Skeletal muscle cell (primary cell): ENCODE measurements at regions not wholly inside any gene's neighbourhood (a gene's known extent, or its start where the extent isn't known, plus 50 kb on each side); places are given as distances from the start of the nearest gene placed in this dataset.
A peak's percentile ranks its signal among the peaks of the same experiment; 100 is the strongest.

Source experiments
- DNase-seq: peaks from one replicate; pipeline ENCODE4 v3.0.0-alpha.2; 2010; ENCODE audit warnings: low read depth
- H3K4me3 ChIP-seq: 2 replicates; pipeline ENCODE4 v1.5.1; 2011; ENCODE audit warnings: low read depth, mild to moderate bottlenecking, control low read depth, low read length, moderate library complexity

DNA sequence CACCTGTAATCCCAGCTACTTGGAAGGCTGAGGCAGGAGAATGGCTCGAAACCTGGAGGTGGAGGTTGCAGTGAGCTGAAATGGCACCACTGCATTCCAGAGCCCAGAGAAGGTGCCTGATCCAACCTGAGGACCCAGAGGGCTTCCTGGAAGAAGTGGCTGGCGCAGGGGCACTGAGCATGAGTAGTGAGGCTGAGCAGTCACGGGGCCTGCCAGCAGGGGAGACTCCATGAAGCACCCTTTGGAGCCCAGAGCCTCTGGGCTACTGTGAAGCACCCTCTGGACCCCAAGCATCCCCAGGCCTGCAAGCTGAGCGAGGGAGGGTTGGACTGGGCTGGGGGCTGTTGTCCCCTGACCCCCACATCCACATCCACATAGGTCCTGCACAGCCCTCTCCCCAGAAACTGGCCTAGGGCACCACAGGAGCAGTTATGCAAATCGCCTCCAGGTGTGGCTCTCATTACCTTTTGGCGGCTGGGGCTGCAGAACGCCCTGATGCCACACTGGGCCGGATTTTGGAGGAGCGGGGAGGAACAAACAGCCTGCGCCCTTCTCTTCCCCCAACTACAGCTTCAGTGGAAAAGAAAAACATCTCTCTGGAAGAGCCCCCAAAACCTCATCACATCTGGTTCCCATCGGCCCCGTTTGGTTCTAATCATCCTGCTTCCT lies 78.2 kb upstream of the TARDBP start:
- H3K4me3 ChIP-seq = no peak overlapping the region
- no peak for DNase-seq

DNA sequence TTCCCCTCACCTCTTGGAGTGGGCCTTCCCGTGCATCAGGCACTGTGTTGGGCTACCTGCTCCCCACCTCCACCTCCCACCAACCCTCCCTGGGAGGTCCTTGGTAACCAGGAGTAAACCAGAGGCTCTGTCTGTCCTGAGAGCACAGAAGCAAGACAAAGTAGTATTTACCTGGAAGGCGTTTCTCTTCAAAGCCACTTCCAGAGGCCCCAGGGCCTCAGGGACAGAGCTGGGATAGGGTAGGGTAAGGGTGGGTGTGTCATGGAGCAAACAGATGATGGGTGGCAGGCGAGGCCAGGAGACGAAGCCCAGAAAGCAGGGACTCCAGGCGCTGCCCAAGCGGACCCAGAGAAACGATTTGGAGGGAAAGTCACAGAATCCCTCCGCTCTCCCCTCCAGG lies 77.2 kb upstream of the TARDBP start:
- no peak for DNase-seq
- H3K4me3 ChIP-seq = no peak overlapping the region

DNA sequence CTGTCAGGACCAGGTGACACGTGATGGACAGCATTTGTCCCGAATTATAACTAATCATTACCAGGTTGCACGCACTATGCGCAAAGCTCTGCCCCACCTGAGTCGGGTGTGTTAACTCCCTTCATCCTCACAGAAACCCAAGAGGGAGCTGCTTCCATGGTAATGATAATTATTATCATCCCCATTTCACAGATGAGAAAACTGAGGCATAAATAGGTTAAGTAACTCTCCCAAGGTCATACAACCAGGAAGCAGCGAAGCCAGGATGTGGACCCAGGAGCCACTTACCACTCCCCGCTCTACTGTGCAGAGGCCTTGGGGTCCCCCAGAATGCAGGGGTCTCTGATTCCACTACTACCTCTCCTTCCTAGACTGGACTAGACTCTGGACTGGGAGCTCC lies 76.7 kb upstream of the TARDBP start:
- H3K4me3 ChIP-seq = no peak overlapping the region
- DNase-seq = no peak

DNA sequence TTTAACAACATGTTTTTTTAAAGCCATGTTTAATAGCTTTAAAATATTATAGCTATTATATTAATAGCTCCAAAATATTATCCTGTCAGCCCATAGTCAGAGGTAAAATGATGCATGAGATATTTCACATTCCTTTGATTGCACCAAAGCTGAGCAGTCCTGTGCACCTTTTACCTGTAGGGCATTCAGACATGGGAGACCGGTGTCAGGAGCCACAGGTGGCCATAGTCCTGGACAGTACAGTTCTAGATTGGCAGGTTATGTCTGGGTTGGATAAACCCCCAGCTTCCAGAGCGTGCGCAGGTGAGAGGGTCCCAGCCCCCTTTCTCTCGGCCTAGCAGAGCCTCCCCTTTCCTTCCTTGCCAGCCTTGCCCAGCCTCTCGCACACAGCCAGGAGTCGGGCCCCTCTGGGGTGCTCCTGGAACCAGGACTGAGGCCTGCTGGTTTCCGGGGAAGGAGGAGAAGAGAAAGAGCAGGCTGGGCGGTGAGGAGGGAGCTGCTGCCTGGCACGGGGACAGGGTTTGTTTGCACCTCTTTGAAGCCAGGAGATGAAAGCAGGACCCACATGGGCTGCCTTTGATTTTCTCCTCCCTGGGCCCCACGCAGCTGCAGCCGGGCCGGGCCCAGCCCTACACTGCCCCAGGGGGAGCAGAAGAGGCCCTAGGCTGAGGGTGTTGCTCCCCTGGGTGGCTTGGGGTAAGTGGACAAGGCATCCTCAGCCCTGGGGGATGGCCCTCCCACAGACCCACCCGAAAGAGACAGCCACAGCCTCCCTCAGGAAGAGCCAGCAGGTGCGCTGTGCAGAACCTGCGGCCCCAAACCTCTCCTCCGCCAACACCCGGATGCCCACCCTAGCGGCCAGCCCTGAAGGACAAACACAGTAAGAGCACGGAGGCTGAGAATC lies 75.2 kb upstream of the TARDBP start:
- H3K4me3 ChIP-seq = no peak overlapping the region

DNA sequence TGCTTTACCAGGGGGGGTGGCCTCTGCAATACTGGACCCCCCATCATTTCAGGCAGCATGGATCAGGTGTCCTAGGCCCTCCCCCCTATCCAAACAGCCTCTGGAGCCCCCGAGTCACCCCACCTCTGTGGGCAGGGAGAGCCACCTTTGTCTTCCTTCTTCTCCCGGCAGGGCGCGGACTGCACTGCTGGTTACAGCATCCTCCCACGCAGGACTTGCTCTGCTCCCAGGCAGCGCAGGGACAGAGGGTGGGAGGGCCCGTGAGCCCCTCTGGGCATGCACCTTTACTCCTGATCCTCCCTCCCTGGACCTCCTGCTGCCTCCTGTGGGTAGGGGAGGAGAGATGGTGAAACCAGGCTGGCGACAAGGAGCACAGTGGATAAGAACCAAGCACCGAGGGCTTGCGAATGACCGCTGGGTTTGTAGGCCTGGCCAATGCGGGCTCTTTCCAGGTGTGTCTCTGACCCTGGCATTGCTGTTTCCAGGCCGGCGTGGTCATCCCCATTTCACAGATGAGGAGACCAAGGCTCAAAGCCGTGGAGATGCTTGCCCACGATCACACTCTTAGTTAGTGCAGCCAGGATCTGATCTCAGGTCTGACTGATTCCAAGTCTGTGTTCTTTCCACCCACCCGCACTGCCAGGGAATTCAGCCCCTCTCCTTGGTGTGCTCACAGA lies 73.6 kb upstream of the TARDBP start:
- no peak overlapping the region for H3K4me3 ChIP-seq
- no peak for DNase-seq

More for the DNA sequence above, 75.2 kb upstream of the TARDBP start:
- DNase-seq = no peak

DNA sequence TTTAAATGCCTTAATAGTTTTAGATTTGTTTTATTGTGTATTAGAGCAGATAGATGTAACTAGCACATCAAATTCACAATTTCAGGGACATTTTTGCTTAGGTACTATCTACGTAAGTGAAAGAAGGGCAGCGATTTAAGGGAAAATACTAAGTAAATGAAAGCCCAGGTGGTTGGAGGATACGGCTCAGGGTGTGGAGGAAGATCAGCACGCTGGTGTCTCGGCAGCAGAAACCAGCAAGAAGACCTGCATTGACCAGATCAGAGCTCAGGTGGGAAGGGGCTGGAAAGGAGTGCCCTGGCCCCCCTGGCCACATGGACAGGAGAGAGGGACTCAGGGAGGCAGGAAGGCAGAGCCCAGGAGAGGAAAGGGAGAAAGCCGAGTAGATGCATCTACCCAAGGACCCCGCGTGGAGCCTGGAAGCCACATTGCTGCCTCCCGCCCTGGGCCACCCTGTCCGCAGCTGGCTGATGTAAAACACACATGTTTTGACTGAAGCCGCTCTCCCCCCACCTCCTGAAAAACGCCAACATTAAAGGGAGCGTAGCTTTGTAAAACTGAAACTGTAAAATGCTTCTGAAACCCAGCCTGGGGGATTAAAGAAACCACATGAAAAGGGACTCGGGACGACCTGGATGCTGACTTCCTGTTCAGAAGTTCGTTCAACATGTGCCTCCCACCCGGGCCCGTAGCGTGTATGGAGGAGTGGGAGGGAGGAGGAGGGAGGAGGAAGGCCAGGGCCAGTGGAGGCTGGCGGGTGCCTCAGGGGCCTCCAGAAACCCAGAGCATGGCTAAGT lies 72.6 kb upstream of the TARDBP start:
- DNase-seq = no peak
- H3K4me3 ChIP-seq = no peak overlapping the region

DNA sequence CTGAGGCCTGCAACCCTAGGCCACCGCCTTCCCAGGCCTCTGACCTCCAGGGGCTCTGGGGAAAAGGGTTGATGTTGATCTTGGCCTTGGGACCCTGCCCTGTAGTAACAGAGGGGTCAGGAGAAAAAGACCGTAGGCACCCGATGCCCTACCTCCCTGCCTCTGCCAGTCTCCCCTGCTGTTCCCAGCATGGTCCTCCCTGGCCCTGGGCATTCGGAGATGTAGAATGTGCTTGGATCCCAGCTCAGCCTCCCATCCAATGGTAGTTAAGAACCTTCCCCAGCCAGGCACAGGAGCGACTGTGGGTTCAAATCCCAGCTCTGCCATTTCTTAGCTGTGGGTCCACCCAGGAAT lies 72.0 kb upstream of the TARDBP start:
- no peak overlapping the region for H3K4me3 ChIP-seq
- DNase-seq = no peak

DNA sequence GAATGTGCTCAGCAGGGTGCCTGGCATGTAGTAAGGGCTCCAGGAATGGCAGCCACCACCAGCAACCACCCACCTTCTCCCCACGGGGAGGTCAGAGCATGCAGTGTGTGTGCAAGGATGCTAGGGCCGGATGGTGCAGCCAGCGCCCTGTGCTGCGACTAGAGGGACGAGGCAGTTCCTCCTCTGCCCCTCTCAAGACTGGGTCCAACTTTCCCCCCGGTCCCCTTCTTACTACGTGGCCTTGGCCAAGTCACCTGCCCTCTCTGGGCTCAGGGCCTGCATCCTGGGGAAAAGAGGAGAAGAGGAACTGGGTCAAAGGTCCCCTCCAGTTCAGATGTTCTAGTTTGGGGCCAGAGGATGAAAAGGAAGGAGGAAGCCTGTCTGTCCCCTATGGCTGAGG lies 71.6 kb upstream of the TARDBP start:
- no peak for DNase-seq
- no peak overlapping the region for H3K4me3 ChIP-seq

DNA sequence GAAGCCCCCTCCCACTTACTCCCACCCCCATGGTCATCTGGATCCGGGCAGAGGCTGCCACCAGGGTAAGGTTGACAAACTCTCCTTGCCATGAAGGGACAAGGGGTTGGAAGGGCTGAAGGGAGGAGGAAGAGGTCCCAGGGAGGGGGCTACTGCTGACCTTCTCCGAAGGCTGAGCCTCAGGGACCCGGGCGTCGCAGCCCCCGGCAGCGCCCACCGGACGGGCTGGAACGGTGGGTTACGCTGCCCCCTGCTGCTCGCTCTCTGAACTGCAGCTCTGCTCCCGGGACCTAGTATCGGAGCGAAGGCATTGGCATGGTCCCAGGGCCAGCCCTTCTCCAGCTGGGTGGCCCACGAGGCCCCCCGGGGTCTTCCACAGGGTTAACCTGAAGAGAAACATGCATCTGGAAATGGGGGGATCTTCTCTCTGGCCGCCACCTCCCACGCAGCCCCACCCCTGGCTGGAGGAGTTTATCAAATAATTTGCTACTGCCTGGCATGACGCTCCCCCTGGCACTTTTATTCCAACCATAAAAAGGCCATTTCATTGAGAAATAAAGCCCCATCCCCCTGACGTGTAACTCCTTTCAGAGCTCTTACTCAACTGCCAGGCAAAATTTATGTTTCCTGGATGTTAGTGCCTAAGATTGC lies 70.4 kb upstream of the TARDBP start:
- no peak for DNase-seq
- H3K4me3 ChIP-seq = no peak overlapping the region

DNA sequence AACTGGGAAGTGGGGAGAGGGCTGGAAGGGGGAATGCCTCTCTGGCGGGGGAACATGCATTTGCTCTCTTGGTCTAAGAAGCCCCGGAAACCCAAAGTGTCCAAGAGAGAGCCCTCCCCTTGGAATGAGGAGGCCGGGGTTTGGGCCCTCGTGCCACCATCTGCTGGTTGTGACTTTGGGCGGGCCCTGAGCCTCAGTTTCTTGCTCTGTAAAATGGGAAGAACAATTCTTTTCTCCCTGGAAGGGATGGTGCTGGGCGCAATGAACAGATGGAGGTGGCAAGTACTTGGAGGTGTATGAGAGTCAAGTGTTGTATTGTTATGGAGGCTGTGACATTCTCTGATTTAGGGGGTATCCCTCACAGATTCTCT lies 69.9 kb upstream of the TARDBP start:
- DNase-seq = no peak
- H3K4me3 ChIP-seq = no peak overlapping the region

DNA sequence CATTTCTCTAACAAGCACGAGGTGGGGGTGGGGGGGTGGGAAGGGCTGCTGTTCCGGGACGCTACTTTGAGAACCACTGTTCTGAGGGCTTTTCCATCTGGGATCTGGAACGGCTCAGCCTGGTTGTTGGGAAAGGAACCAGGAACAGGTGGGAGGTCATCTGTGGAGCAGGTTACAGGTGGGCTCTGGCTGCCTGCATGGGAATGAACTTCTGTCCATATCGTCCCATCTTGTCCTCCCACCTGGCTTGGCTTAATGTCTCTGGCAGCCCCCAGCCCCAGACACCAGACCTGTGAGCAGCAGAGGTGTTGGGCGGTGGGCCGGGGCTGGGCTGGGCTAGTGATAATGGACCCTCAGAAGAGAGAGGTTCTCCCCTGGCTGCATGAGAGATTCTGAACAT lies 69.4 kb upstream of the TARDBP start:
- H3K4me3 ChIP-seq = no peak overlapping the region
- DNase-seq = no peak

DNA sequence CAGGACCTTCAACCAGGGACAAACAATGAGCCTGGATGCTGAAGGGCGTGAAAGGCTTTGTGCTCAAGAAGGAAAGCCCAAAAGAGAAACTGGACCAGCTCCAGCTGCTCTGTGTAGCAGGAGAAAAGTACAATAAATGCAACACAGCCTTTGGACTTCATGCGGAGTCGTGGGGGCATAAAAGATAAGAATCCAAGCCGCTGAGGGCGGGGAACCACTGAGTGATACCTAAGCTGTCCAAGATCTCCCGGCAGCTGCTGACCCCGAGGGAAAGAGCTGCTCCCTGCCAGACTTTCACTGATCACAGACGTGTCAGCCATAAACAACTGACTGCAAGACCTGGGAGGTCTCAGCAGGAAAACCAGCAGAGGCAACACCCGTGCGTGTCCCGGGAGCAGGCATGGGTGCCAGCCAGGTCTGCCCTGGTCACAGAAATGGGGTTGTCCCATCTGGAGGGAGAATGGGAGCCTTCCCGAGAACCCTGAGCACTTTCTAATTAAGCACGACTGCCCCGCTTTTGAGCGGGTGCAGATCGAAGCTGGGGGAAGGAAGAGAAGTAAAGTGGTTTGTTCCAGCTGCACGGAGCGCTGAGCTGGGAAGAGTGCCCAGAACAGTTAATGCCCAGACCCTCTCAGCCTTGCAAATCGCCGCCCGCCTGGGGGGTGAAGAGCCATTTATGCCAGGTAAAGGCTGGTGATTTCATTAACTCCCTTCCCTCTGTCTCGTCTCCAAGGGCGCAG lies 68.3 kb upstream of the TARDBP start:
- no peak for DNase-seq
- peak overlapping the region; percentile 31 for H3K4me3 ChIP-seq

DNA sequence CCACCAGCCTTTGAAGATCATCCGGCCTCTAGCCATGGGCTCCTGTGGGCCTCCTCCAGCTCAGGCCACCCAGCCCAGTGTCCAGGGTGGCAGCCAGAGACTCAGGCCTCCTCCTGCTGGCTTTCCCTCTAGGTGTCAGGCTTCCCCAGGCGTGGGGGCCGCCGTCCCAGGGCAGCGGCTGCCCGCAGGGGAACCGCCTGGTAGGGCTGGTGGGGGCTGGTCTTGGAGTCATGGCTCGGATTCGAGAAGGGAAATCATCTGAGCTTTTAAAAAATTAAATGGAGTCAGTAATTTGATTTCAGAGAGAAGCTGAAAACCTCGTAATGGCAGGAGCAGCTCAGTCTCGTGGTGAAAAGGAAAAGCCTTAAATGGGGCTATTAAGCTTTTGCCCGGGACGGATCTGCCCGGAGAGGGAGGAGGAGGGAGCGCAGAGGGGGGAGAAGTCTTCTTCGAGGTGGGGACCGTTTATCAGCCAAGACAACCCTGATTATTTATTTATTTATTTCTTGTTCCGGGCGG lies 66.4 kb upstream of the TARDBP start:
- no peak for DNase-seq
- H3K4me3 ChIP-seq = no peak overlapping the region

DNA sequence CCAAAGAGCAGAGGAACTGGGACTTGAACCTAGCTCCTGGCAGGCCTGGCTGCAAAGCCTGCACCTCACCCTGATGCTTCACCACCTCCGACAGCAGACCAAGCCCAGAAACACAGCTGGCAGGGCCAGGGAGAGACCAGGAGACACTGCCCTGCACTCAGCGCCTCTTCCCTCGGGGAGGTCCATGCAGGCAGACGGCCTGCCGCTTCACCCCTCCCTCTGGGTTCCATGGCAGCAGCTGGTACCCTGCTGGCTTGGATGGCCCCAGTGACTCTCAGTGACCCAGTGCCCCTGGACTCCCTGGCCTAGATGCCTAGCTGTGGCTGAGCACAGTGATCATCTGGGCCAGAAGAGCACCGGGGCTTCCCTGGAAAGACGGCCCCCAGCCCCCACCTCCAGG lies 65.3 kb upstream of the TARDBP start:
- DNase-seq = no peak
- H3K4me3 ChIP-seq = no peak overlapping the region

DNA sequence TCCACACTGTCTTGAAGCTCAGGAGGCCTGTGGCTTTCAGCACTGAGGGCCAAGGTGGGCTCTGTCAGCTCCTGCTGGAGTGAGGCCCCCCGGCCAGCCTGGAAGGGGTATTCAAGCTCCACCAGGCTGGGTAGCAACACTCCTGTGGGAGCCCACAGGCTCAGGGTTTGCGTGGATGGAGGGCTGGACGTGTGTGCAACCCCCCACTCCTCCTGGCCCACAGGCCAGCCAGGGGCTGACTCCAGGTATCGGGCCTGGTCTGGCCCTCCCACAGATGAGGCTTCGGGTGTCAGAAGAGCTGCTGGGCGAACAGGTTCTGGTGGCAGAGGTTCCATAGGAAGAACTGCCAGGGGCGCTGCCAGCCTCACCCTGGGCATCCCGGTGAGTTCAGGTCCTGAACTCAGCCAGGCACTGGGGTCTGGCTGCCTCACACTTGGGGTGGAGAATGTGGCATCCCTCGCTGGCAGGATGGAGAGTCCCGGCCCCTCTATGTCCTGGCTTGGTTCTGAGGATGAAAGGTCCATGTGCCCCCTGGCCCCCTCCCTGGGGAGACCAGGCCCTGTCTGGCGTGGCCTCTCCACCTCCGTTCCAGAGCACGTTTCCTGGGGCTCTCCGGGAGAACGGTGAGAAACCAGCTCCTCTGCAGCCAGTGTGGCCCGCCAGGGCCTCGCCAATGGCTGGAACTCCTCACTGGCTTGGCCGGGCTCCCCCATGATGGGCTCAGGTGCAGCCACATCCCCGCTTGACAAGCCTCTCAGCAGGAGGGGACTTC lies 64.6 kb upstream of the TARDBP start:
- H3K4me3 ChIP-seq = no peak overlapping the region
- no peak for DNase-seq

DNA sequence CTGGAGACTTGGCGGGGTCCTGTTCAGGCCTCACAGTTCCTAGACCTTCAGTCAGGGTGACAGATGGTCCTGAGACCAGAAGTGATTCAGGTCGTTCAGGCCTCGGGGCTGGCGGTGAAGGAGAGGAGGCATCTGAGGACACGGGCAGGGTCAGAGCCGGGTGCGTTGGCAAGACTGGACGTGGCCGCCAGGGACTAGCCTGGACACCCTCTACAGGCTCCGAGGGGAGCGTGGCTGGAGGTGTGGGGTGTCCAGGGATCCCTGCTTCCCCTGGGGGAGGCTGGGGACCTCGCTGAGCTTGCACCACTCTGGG lies 64.0 kb upstream of the TARDBP start:
- no peak overlapping the region for H3K4me3 ChIP-seq
- no peak for DNase-seq

DNA sequence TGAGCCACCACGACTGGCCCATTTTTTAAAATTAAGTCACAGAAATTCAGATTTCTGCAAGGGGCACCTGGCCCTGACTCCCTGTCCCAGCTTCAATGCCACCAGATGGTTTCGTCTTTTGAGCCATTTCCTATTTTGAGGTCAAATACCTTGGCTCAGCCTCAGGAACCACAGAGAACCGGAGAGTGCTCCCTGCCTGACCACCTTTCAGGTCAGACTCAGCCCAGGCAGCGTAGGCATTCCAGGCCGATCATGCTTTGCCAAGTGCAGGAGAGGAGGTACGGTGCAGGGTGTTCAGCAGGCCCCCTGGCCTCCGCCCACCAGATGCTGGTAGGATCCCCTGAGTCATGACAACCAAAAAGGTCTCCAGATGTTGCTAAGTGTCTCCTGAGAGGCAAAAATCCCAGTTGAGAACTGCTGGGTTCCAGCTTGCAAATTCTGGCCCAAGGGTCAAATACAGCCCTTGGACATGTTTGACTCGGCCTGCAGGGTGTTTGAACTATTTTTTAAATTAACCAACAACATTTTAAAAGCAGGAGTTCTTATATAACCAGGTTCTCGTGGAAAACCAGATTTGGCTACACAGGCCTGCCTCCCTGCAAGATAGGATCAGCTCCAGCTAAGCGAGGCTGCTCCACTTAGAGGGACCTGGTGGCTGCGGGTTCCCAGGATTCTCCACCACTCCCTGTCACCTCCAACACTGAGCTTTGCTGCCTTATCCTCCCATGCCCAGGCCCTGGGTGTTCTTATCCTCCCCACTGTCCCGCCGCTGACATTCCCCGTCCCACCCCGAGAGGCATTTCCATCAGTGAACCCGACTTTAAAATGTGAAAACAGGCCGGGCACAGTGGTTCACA lies 61.9 kb upstream of the TARDBP start:
- H3K4me3 ChIP-seq = no peak overlapping the region
- no peak for DNase-seq
